GM18867 (cell line): ENCODE measurements at regions not wholly inside any gene's neighbourhood (a gene's known extent, or its start where the extent isn't known, plus 50 kb on each side); places are given as distances from the start of the nearest gene placed in this dataset.

Experiments
- ATAC-seq: cut with Tn5 transposase; IDR thresholded peaks from one replicate; pipeline ENCODE4 v1.9.1; 2021; ENCODE audit warnings: mild to moderate bottlenecking, moderate library complexity; ENCODE audit not compliant: unreplicated experiment

DNA sequence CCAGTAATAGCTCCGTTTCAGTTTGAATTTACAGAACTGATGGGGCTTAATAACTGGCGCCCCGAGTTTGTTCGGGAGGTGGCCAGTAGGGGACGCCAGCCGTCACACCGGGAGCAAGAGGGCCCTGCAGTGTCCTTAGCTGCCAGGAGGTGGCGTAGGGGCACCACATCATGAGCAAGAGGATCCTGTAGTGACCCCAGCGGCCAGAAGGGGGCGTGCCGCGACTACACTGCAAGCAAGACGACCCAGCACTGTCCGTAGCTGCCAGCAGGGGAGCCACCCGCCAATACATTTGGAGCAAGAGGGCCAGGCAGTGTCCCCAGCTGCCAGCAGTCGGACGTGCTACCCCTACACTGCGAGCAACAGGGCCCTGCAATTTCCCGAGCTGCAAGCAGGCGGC is 663.7 kb upstream of the B3GAT1 start:
- ATAC-seq: no peak

DNA sequence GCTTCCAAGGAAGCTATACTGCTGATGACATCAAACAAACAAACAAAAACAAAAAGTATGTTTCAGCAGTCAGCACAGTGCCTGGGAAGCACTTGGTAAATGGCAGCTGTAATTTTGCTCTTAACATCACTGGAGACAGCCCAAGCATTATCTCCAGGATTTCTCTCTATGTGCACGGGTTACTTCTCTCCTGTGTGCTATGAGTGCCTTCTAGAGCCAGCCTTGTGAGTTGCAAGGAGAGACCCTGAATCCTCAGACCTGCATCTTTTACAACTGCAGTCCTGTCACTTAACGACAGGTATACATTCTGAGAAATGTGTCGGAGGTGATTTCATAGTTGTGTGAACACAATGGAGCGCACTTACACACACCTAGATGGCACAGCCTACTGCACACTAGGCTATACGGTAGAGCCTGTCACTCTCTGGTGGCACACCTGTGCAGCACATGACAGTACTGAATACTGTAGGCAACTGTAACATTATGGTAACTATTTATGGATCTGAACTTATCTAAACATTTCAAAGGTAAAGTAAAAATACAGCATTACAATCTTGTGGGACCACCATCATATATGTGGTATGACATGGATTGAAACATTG is 662.5 kb upstream of the B3GAT1 start:
- no peak for ATAC-seq

DNA sequence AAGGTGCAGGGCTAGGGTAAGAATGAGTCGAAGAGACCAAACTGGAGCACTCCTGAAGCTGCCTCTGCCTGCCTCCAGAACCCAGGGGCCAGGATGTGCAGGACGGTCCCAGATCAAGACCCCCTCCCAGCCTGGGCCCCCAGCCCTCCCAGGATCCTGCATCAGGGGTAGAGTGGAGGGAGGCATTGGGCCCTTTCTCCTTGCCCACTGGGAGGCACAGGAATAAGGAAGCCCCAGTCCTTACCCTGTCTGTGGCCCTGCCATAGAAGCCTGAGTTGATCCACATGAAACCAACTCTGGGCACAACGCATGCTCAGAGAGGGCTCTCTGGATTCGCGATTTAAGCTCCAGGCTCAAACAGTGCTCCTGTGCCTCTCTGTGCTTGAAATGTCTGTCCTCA is 661.8 kb upstream of the B3GAT1 start:
- ATAC-seq: no peak

DNA sequence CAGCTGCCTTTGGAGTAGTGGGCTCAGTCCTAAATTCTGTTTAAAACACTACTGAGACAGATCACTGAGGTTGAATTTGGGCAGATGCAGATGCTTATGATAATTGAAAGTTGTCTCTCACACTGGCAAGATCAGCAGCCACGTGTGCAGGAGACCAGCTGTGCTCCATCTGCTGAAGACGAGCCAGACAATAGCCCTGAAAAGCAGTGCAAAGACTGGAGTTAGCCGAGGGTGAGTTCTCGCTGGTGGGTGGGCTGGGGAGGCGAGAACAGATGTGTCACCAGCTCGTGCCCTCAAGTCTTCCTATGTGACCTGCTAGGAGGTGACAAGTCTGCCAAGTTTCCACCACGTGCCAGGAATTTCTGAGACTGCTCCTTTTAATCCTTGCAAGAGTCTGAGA is 661.3 kb upstream of the B3GAT1 start:
- no peak for ATAC-seq

DNA sequence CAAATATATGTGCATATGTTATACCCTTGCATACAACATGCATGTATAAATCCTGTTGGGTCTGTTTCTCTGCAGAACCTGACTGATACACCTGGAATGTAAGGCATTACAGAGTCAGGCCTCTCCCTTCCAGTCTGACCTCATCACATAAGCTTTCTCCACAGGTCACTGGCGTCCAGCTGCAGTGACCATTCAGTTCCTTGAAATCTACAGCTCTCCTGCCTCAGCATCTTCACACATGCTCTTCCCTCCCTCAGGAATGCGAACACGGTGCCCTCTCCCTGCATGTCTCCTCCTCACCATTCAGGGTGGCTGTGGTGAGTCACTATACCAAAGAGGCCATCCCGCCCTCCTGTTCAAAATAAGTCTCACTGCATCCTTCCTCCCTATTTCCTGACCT is 657.8 kb upstream of the B3GAT1 start:
- ATAC-seq: no peak

DNA sequence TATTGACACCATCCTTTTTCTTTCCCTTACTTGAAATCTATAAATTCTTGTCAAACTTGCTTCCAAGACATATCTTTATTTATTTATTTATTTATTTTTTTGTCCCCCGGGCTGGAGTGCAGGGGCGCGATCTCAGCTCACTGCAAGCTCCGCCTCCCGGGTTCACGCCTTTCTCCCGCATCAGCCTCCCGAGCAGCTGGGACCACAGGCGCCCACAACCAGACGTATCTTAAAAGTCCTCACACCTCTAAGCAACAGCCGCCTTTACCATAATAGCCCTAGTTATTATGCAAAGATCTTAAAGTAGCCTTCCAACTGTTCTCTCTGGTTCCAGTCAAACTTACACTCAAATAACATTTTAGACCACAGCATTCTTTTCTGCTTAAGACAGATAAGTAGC is 657.0 kb upstream of the B3GAT1 start:
- ATAC-seq: no peak

- ATAC-seq: no peak
These were observed 651.0 kb upstream of the B3GAT1 start for GRCh38 chr11:135062994-135063393.

DNA sequence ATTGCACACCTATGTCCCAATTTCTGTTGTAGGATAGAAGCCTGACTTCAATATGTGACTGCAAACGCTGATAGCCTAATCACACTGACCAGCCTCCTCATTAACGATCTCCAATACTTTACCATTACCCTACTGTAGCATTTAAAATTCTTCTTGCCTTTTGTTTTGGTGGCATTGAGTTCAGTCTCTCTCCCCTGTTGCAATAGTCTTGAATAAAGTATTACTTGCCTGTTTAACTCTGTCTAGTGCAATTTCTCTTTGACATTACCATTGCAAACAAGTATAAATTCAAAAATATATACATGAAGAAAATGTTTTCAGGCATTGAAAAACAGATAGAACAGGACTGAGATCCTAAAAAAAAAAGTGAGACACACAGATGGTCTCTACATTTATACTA is 649.1 kb upstream of the B3GAT1 start:
- no peak for ATAC-seq

- ATAC-seq: no peak
These were observed 634.9 kb upstream of the B3GAT1 start for GRCh38 chr11:135046986-135047385.

DNA sequence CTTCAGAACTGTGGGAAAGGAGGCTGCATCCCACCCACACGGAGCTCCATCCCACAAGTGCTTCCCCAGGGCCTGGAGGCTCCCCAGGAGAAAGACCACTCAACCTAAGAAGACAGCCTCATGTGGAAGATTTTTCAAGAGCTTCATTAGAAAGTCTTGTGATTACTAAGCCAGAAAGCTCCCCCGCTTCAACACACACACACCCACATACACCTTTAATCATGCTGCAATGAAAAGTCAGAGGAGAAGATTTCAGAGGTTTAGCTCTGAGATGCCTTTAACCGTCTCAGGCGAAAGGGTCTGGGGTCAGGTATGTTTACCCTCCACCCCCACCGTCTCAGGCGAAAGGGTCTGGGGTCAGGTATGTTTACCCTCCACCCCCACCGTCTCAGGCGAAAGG is 634.5 kb upstream of the B3GAT1 start:
- no peak for ATAC-seq

DNA sequence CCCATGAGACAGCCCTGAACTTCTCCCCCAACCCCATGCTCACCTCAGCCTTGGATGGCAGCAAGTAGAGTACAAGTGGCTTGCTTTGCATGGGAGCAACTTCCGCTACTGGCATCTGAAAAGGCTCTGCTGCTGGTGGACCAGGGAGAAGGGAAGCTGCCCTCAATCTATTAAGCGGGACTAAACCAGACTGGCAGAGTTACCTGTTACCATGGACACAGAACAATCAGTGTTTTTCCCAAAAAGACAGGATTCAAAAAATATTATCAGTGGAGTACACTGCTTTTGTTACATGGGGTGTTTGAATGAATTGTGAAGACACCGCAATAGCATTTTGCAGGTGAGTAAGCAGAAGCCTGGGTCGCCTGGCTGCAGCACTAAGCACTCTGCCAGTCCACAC is 631.4 kb upstream of the B3GAT1 start:
- ATAC-seq: no peak

DNA sequence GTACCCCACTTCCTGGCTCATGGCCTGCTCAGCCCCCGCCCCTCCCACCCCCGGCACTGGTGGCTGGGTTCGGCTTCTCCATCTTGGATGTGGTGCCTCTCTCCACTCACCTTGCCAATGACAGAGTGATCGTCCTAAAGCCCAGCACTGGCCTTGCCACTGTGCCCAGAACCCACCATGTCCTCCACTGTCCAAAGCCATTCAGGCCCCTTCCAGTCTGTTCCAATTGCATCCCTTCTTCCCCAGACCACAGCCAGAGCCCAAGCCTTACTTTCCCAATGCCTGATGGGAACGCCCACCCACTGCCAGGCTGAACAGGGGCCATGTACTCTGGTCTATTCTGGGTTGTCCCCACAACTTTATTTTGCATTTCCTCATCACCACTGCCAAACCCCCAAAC is 625.8 kb upstream of the B3GAT1 start:
- ATAC-seq: no peak

- ATAC-seq: no peak
These were observed 624.7 kb upstream of the B3GAT1 start for GRCh38 chr11:135036488-135037297.

- no peak for ATAC-seq
These were observed 623.2 kb upstream of the B3GAT1 start for GRCh38 chr11:135035282-135035681.

DNA sequence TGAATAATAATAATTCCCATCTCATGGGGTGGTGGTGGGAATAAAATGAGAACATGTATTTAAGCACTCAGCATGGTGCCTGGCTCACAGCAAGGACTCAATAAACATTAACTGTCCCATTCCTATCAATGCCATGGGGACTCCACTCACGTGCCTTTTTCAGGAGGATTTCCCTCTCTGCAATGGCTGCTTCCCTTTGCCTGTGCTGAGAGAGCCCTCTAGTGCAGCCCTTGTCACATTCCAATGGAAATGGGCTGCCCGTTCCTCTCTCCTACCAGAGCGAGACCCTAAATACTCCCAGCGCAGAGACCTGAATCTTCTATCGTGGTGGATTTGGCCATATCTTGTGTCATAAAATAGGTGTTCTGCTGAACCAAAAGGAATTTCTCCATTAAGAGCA is 621.5 kb upstream of the B3GAT1 start:
- ATAC-seq: no peak

GRCh38 chr11:135031205-135031989 is 619.4 kb upstream of the B3GAT1 start:
- ATAC-seq: no peak

GRCh38 chr11:135027461-135027860 is 615.4 kb upstream of the B3GAT1 start:
- ATAC-seq: no peak

DNA sequence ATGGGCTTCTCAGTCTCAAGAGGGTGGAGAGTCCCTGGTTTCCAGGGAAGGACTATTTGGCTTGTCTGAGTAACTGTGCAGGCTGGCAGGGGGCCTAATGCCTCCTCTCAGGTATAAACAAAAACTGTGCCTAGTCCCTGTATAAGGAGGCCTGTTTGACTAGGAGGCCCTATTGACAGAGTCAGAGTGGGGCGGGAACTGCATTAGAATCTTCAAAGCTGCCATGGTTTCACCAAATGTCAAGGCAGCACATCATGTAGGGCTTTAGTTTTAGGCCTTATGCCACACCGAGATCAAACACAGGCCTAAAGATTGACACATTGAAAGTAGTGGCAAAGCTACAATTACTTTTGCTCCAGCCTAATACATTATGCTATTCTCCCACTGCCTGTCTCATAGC is 611.5 kb upstream of the B3GAT1 start:
- ATAC-seq: no peak

DNA sequence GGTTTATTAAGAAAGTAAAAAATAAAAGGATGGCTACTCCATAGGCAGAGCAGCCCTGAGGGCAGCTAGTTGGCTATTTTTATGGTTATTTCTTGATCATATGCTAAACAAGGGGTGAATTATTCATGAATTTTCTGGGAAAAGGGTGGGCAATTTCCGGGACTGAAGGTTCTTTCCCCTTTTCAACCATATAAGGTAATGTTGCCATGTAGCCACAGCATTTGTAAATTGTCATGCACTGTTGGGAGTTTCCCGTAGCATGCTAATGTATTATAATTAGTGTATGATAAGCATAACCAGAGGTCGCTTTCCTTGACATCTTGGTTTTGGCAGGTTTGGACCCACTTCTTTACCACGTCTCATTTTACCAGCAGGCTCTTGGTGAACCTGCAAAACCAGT is 610.4 kb upstream of the B3GAT1 start:
- no peak for ATAC-seq

DNA sequence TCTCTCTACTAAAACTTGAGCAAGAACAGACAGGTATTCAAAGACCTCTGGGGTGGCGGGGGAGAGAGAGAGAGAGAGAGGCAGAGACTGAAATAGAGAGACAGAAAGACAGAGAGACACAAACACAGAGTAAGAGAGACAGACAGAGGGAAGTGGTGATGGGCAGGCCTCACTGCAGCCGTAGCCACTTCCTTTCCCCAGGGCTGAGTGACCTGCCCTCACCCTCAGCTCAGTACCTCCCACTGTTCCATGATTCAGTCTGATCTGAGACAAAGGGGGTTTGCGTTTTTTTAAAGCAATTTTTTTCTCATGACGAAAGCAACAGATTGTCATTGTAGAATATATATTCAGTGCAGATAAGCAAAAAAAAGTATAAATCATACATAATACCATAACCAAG is 607.9 kb upstream of the B3GAT1 start:
- ATAC-seq: no peak

DNA sequence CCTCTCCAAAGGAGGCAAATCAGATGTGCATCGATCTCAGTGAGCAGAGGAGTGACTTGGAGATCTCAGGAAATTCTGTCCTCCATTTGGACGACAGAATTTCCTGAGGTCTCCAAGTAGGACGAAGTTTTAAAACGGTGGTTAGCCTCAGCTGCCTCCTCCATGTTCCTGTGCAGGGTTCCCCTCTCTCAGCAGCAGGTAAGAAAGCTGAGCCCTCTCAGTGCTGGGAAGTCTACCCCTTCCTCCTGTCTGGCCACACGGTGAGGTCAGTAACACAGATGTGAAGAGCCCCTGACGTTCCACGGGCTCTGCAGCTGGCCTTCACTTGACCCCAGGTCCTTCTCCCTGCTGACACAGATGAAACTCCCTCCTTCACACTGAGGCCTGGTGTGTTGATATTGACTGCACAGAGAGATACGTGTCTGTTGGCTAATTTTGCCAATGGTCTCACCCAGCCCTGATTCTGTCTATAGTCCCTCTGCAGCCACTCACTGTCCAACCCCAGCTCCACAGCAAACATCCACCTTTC is 607.4 kb upstream of the B3GAT1 start:
- no peak for ATAC-seq

- ATAC-seq: no peak
These were observed 605.3 kb upstream of the B3GAT1 start for GRCh38 chr11:135017296-135017695.
